CD4-positive, alpha-beta T cell (primary cell): ENCODE measurements at regions not wholly inside any gene's neighbourhood (a gene's known extent, or its start where the extent isn't known, plus 50 kb on each side); places are given as distances from the start of the nearest gene placed in this dataset.
"Not testable (repeated sequence)": the region's sequence is repeated elsewhere in the genome, so short reads cannot be mapped to it uniquely, and the experiment has no call there.

Experiments
- ATAC-seq: fragments of 200-7000 bp; cut with Tn5 transposase; one replicate; pipeline ENCODE4 v1.10.0; 2022; ENCODE audit warnings: mild to moderate bottlenecking; ENCODE audit not compliant: poor library complexity
- CTCF ChIA-PET: fragments of 350-600 bp; sonication (Branson Sonifier 250); formaldehyde crosslinking; loops from one replicate; lab custom pipeline; 2021; ENCODE audit warnings: antibody characterized with exemption, inconsistent platforms; lab: Charles Lee
- POLR2A ChIA-PET: fragments of 350-600 bp; sonication (Branson Sonifier 250); formaldehyde crosslinking; loops from one replicate; lab custom pipeline; 2021; ENCODE audit warnings: antibody characterized with exemption, inconsistent platforms; lab: Charles Lee
- DNase-seq, 14 experiments: peaks; one replicate each; pipeline ENCODE4 v3.0.0-alpha.2; 2013 to 2020; ENCODE audit warnings: mixed read lengths in 2 of 14
- H3K27ac ChIP-seq, 2 donors: one replicate each; pipeline versions ENCODE4 v1.5.1 to v1.7.0; 2013; ENCODE audit warnings: low read length in 2 of 2, low read depth in 1 of 2, mild to moderate bottlenecking in 1 of 2
- H3K27me3 ChIP-seq, 2 experiments: 1 replicate in 1 of 2; 2 replicates in 1 of 2; pipeline versions ENCODE4 v1.6.1 to v1.7.0; 2013; ENCODE audit warnings: low read length in 2 of 2, control low read depth in 1 of 2, mild to moderate bottlenecking in 1 of 2, moderate library complexity in 1 of 2; ENCODE audit not compliant: insufficient read depth in 2 of 2, control insufficient read depth in 1 of 2
- H3K36me3 ChIP-seq: one replicate; pipeline ENCODE4 v1.6.1; 2013; ENCODE audit warnings: low read length, control low read depth; ENCODE audit not compliant: insufficient read depth
- H3K4me1 ChIP-seq: one replicate; pipeline ENCODE4 v1.6.1; 2013; ENCODE audit warnings: low read length, control low read depth; ENCODE audit not compliant: insufficient read depth
- H3K4me3 ChIP-seq: one replicate; pipeline ENCODE4 v1.5.1; 2013; ENCODE audit warnings: mild to moderate bottlenecking, low read length, moderate library complexity
- H3K9me3 ChIP-seq, 2 experiments: 1 replicate in 1 of 2; 2 replicates in 1 of 2; pipeline versions ENCODE4 v1.6.1 to v1.7.0; 2013; ENCODE audit warnings: low read length in 2 of 2, mild to moderate bottlenecking in 2 of 2, control low read depth in 1 of 2, moderate library complexity in 1 of 2; ENCODE audit not compliant: control insufficient read depth in 1 of 2, insufficient read depth in 1 of 2
- H3K27ac Mint-ChIP-seq: one replicate; pipeline ENCODE4 v1.8.0; 2020; ENCODE audit warnings: mixed read lengths
- H3K27me3 Mint-ChIP-seq: one replicate; pipeline ENCODE4 v1.8.0; 2021; ENCODE audit warnings: mixed read lengths
- H3K36me3 Mint-ChIP-seq: one replicate; pipeline ENCODE4 v1.8.0; 2021; ENCODE audit warnings: low read depth, mixed read lengths
- H3K4me1 Mint-ChIP-seq: one replicate; pipeline ENCODE4 v1.8.0; 2021; ENCODE audit warnings: low read depth, mixed read lengths
- H3K4me3 Mint-ChIP-seq: one replicate; pipeline ENCODE4 v1.8.0; 2020; ENCODE audit warnings: mild to moderate bottlenecking, mixed read lengths
- H3K9me3 Mint-ChIP-seq: one replicate; pipeline ENCODE4 v1.8.0; 2020; ENCODE audit warnings: mixed read lengths
- CTCF ChIP-seq: fragments of 200-600 bp; IDR thresholded peaks from one replicate; pipeline ENCODE4 v1.8.0; 2022; ENCODE audit warnings: antibody characterized with exemption, mild to moderate bottlenecking
- intact Hi-C, 2 experiments: fragments of 100-400 bp; cut with DNase I in 1 of 2; cut with micrococcal nuclease in 1 of 2; formaldehyde crosslinking; loops; one replicate each; pipeline versions ENCODE4 v1.15.1 to v1.9.0; 2023 to 2025; cut with DNase I, micrococcal nuclease

GRCh38 chr10:65670087-65670486 lies 1255.7 kb upstream of the LRRTM3 start:
- H3K4me1 ChIP-seq, result no peaks in the 10 kb centered on the region
- ATAC-seq (no peak), DNase-seq (no peak)
- H3K9me3 Mint-ChIP-seq, result peaks cover 9% of the 10 kb centered on the region
- intact Hi-C loops, result no loop called here
- H3K27ac ChIP-seq, result no peak overlapping the region
- no peaks in the 10 kb centered on the region for H3K36me3 ChIP-seq
- no peaks in the 10 kb centered on the region for H3K27me3 Mint-ChIP-seq
- no peak for TF ChIP-seq CTCF
- no peak overlapping the region for H3K4me3 Mint-ChIP-seq
- H3K27ac Mint-ChIP-seq, result no peak overlapping the region
- H3K9me3 ChIP-seq, result no peaks in the 10 kb centered on the region
- no peaks in the 10 kb centered on the region for H3K4me1 Mint-ChIP-seq
- H3K27me3 ChIP-seq, result no peaks in the 10 kb centered on the region
- H3K4me3 ChIP-seq, result no peak overlapping the region
- no peaks in the 10 kb centered on the region for H3K36me3 Mint-ChIP-seq
- POLR2A ChIA-PET, result no interaction called here
- CTCF ChIA-PET, result no interaction called here

- H3K4me1 ChIP-seq, H3K9me3 Mint-ChIP-seq, H3K27ac ChIP-seq, DNase-seq, H3K4me3 ChIP-seq, H3K36me3 ChIP-seq, H3K36me3 Mint-ChIP-seq, intact Hi-C loops, POLR2A ChIA-PET, H3K27me3 ChIP-seq, H3K27me3 Mint-ChIP-seq, H3K4me3 Mint-ChIP-seq, H3K27ac Mint-ChIP-seq, CTCF ChIA-PET, H3K4me1 Mint-ChIP-seq, H3K9me3 ChIP-seq, ATAC-seq: not testable (repeated sequence)
These were observed 1255.2 kb upstream of the LRRTM3 start for GRCh38 chr10:65670596-65670995.

GRCh38 chr10:65675236-65675635 lies 1250.6 kb upstream of the LRRTM3 start:
- intact Hi-C loops, result no loop called here
- Mint-ChIP-seq H3K27ac (no peak overlapping the region), H3K36me3 (no peaks in the 10 kb centered on the region), H3K9me3 (peaks cover 6% of the 10 kb centered on the region), H3K27me3 (no peaks in the 10 kb centered on the region), H3K4me3 (no peak overlapping the region), H3K4me1 (no peaks in the 10 kb centered on the region)
- no peak overlapping the region for H3K4me3 ChIP-seq
- POLR2A ChIA-PET, result no interaction called here
- no peaks in the 10 kb centered on the region for H3K36me3 ChIP-seq
- H3K27ac ChIP-seq, result no peak overlapping the region
- ATAC-seq (no peak), DNase-seq (no peak)
- CTCF ChIA-PET, result no interaction called here
- no peak for TF ChIP-seq CTCF
- no peaks in the 10 kb centered on the region for H3K27me3 ChIP-seq
- H3K4me1 ChIP-seq, result no peaks in the 10 kb centered on the region
- no peaks in the 10 kb centered on the region for H3K9me3 ChIP-seq

GRCh38 chr10:65684896-65685295 lies 1240.9 kb upstream of the LRRTM3 start:
- no peak overlapping the region for H3K27ac Mint-ChIP-seq
- POLR2A ChIA-PET, result no interaction called here
- no peak for TF ChIP-seq CTCF
- H3K36me3 ChIP-seq, result no peaks in the 10 kb centered on the region
- H3K27ac ChIP-seq, result no peak overlapping the region
- no peaks in the 10 kb centered on the region for H3K4me1 ChIP-seq
- H3K27me3 Mint-ChIP-seq, result no peaks in the 10 kb centered on the region
- H3K4me3 Mint-ChIP-seq, result no peak overlapping the region
- no peaks in the 10 kb centered on the region for H3K27me3 ChIP-seq
- H3K4me1 Mint-ChIP-seq, result no peaks in the 10 kb centered on the region
- ATAC-seq, result no peak
- CTCF ChIA-PET, result no interaction called here
- no peak for DNase-seq
- H3K36me3 Mint-ChIP-seq, result no peaks in the 10 kb centered on the region
- intact Hi-C loops, result no loop called here
- H3K9me3 Mint-ChIP-seq, result peaks cover 6% of the 10 kb centered on the region
- H3K9me3 ChIP-seq, result no peaks in the 10 kb centered on the region
- no peak overlapping the region for H3K4me3 ChIP-seq
